Adrenal gland (tissue), 5 donors: ENCODE measurements at regions not wholly inside any gene's neighbourhood (a gene's known extent, or its start where the extent isn't known, plus 50 kb on each side); places are given as distances from the start of the nearest gene placed in this dataset.

ENCODE experiments used
- CTCF ChIP-seq, 6 experiments: fragments of 450-650 bp in 4 of 6; fragments of 200-600 bp in 2 of 6; sonication (generic) in 1 of 6; IDR thresholded peaks; 1 replicate in 5 of 6; 2 replicates in 1 of 6; pipeline versions ENCODE4 v1.5.1 to v1.8.0; 2016 to 2021; ENCODE audit warnings: antibody characterized with exemption in 6 of 6, mild to moderate bottlenecking in 2 of 6, moderate library complexity in 1 of 6
- POLR2A ChIP-seq, 2 donors: fragments of 450-650 bp; IDR thresholded peaks; one replicate each; pipeline ENCODE4 v1.6.1; 2017; ENCODE audit warnings: antibody characterized with exemption in 2 of 2, mild to moderate bottlenecking in 2 of 2, moderate library complexity in 1 of 2
- donor health status: DM: no; HTN: no; CAD: no.

DNA sequence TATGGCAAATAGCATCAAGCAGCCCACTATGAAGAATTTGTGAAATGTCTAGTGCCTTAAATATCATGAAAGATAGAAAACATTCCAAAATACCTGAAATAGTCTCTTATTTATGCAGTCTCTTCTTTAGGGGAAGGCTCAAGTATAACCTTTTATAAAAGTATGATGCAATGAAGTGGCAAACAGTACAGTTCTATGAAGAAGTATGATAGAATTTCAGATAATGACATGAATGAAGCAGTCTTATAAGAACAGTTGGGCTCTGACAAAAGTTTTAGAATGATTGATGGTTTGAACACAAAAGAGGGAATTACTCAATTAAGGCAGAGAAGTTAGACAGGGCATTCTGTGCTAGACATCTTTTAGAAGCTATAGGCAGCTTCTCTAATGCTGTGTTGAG lies 1791.8 kb upstream of the PIK3C3 start:
- no peak for TF ChIP-seq POLR2A (IDR thresholded peaks at IDR 0.05)
- no peak for TF ChIP-seq CTCF (IDR thresholded peaks at IDR 0.05)
